PC-9 (cell line): ENCODE measurements at regions not wholly inside any gene's neighbourhood (a gene's known extent, or its start where the extent isn't known, plus 50 kb on each side); places are given as distances from the start of the nearest gene placed in this dataset.

Experiments used
- EZH2 ChIP-seq: fragments of 200-600 bp; sonication (generic); IDR thresholded peaks from 2 replicates; pipeline ENCODE4 v1.8.0; 2017; ENCODE audit warnings: antibody characterized with exemption, low read depth
- TF ChIP-seq, protein P1 (sequence below): fragments of 200-600 bp; sonication (generic); conservative IDR thresholded peaks from 2 replicates; pipeline ENCODE4 v1.6.1; 2017; ENCODE audit warnings: mixed run types, antibody characterized with exemption, mild to moderate bottlenecking, moderate library complexity

DNA sequence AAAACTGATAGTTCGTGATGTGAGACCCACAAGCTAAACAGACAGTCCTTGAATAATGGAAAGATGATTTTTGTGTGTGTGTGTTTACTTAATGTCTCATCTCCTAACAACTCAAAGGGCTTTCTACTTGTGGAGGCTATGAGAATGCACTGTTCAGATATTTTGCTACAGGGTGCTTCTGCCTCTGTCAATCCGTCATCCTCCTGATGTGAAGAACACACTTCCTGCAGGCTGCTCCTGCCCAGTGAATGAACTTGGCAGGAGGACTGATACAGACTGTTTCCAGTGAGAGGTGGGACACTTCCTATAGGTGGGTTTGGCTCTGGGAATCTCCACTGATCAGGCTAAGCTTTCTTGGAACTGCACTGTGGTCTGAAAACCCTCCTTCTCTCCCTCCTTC lies 168.4 kb upstream of the STARD13 start:
- TF ChIP-seq, protein P1, sequence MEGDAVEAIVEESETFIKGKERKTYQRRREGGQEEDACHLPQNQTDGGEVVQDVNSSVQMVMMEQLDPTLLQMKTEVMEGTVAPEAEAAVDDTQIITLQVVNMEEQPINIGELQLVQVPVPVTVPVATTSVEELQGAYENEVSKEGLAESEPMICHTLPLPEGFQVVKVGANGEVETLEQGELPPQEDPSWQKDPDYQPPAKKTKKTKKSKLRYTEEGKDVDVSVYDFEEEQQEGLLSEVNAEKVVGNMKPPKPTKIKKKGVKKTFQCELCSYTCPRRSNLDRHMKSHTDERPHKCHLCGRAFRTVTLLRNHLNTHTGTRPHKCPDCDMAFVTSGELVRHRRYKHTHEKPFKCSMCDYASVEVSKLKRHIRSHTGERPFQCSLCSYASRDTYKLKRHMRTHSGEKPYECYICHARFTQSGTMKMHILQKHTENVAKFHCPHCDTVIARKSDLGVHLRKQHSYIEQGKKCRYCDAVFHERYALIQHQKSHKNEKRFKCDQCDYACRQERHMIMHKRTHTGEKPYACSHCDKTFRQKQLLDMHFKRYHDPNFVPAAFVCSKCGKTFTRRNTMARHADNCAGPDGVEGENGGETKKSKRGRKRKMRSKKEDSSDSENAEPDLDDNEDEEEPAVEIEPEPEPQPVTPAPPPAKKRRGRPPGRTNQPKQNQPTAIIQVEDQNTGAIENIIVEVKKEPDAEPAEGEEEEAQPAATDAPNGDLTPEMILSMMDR = no peak
- TF ChIP-seq EZH2 = no peak
